GM18870 (cell line): ENCODE measurements at regions not wholly inside any gene's neighbourhood (a gene's known extent, or its start where the extent isn't known, plus 50 kb on each side); places are given as distances from the start of the nearest gene placed in this dataset.
A peak's percentile ranks its signal among the peaks of the same experiment; 100 is the strongest.

ENCODE experiments used
- ATAC-seq: cut with Tn5 transposase; IDR thresholded peaks from one replicate; pipeline ENCODE4 v1.9.1; 2021; ENCODE audit warnings: moderate library complexity; ENCODE audit not compliant: unreplicated experiment

DNA sequence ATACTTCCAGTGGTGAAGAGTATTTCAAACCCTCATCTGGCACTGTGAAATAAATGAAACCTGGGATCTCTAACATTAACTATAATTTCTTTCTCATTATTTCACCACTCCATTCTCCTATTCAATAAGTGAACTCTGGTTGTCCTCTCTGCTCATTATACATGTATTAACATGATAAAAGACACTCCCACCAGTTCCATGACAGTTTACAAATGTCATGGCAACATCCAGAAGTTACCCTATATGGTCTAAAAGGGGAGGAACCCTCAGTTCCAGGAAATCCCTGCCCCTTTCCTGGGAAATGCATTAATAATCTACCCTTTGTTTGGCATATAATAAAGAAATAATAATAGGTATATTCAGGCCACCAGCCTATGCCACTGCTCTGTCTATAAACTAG, 62.7 kb upstream of the BRINP3 start:
- ATAC-seq, result no peak

DNA sequence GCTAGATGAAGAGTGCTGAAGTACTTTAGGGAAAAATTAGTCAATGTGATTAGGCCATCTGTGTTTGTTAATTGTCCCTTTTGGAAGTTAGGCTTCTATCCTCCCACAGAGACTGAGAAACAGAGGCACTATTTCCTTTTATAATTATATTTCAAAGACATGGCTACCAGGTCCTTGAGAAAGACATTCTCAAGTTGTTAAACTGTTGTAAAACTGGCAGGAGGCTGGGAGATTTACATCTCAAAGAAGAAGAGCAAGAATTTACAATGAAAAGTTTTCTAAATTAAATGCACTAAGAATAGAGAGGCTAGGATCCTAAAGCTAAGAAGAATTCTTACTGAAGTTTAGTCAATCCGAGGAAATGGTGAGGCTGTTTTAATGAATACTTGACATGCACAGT, 74.0 kb upstream of the BRINP3 start:
- ATAC-seq, result no peak

GRCh38 chr1:190560161-190560681, 82.6 kb upstream of the BRINP3 start:
- no peak for ATAC-seq

- ATAC-seq, result no peak
Observed at GRCh38 chr1:190563230-190563629, 85.6 kb upstream of the BRINP3 start.

GRCh38 chr1:190564117-190564516, 86.5 kb upstream of the BRINP3 start:
- ATAC-seq, result no peak

DNA sequence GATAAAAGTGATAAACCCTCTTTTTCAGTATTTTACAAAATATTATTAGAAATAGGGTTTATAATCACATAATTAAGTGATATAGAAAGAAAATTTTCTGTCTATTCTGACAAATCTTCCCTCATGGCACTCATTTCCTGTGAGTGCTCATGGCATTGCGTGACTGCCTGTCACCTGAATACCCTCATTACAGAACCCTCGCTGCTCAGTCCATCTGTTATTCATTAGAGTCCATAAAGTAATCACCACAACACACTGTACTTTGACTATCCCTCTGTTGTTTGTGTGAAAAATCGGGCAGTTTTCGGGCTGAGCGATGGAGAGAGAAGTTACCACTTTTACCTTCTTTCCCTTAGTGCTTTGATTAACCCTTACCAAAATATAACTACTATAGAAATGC, 100.4 kb upstream of the BRINP3 start:
- no peak for ATAC-seq

GRCh38 chr1:190578526-190578925, 100.9 kb upstream of the BRINP3 start:
- no peak for ATAC-seq

DNA sequence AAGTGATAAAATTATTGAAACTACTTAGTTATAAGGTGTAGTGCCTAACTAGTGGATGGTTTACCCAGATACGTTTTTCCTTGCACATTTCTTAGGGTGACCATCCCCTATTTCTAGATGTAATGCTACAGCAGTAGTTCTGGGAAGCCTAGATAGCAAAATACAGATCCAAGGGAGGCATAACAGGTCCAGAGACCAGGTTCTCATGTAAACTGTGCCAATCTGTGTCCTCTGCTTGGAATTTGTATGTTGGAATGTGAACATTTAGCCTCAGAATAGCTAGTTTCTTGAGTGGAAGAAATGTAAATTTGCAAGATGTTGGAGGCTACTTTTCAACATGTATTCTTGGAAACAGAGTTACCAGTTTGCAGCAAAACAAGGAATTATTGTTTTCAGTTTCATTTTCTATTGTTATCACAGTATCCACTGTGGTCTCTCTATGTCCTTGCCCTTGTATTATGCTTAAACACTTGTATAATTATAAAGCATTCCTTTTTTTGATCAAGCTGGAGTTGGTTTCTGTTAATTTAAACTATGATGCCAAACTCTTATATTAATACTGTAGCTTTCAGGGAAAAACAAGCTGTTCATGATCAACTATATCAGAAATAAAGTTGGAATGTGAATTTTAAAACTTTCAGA, 102.0 kb upstream of the BRINP3 start:
- ATAC-seq, result peak; percentile 45

DNA sequence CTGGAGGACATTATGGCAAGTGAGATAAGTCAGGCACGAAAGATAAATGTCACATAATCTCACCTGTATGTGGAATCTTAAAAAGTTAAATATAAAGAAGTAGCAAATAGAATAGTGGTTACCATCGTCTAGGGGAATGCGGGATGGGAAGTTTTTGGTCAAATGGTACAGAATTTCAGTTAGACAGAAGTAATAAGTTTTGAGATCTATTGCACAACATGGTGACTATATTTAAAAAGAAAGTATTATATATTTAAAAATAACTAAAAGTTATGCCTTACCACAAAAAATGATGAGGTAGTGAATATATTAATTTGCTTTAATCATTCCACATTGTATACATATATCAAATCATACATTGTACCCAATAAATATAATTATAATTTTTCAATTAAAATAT, 106.2 kb upstream of the BRINP3 start:
- no peak for ATAC-seq

DNA sequence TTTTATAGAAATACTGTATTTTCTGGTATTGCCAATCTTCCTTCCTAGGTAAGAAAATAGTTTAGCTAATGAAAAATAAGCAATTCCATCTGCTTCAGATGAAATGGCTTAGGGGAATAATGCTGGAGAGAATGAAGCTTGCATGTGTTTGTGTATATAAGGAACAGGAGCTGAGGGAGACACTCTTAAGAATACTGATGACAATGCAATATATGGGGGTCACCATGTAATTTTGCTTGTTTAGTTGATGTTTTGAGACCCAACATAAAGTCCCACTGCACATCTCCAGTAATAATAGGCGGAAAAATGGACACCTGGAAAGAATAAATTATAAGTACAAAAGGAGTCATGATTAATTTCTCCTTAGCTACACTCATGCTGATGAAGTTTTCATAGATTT, 110.8 kb upstream of the BRINP3 start:
- ATAC-seq, result no peak

- ATAC-seq, result no peak
Observed at GRCh38 chr1:190595438-190595837, 117.8 kb upstream of the BRINP3 start.

- ATAC-seq, result no peak
Observed at GRCh38 chr1:190597294-190597693, 119.6 kb upstream of the BRINP3 start.

DNA sequence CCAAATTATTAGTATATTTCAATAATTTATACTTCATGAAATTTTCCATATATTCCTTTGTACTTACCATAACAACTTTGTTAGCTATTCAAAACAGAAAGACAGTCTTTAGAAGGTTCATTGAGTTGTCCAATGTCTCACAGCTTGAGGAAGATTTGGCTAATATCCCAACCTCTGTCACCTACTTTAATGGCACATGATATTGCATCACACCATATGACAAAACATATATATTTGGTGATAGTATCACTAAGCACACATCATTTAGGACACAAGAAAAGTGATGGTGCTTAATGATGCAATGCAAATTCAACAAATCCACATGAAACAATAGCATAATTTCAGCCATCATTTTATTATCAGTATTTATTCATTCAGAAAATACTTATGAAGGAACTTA, 122.0 kb upstream of the BRINP3 start:
- no peak for ATAC-seq

GRCh38 chr1:190602325-190602724, 124.7 kb upstream of the BRINP3 start:
- no peak for ATAC-seq

DNA sequence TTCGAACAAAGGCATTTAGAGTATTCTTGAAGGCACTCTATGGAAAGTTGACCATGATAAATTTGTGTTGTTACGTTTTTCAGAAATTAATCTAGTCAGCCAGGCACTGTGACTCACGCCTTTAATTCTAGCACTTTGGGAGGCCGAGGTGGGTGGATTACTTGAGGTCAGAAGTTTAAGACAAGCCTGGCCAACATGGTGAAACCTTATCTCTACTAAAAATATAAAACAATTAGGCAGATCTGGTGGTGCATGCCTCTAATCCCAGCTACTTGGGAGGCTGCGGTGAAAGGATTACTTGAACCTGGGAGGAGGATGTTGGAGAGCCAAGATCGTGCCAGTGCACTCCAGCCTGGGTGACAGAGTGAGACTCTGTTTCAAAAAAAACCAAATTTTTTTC, 130.6 kb upstream of the BRINP3 start:
- no peak for ATAC-seq

GRCh38 chr1:190615818-190616217, 138.2 kb upstream of the BRINP3 start:
- no peak for ATAC-seq

GRCh38 chr1:190616235-190616634, 138.6 kb upstream of the BRINP3 start:
- no peak for ATAC-seq

- ATAC-seq, result no peak
Observed at GRCh38 chr1:190619724-190620123, 142.1 kb upstream of the BRINP3 start.

DNA sequence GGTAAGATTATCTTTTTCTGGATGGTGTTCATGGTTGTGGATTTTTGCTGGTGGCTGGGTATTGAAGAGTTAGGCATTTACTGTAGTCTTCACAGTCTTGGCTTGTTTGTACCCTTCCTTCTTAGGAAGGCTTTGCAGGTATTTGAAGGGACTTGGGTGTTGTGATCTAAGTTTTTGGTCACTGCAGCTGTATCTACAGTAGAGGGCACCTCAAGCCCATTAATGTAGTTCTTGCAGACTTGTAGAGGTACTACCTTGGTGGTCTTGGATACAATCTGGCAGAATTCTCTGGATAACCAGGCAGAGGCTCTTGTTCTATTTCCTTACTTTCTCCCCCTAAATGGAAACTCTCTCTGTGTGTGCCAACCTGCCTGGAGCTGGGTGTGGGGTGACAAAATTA, 155.8 kb upstream of the BRINP3 start:
- no peak for ATAC-seq

GRCh38 chr1:190634134-190634533, 156.5 kb upstream of the BRINP3 start:
- ATAC-seq, result no peak

DNA sequence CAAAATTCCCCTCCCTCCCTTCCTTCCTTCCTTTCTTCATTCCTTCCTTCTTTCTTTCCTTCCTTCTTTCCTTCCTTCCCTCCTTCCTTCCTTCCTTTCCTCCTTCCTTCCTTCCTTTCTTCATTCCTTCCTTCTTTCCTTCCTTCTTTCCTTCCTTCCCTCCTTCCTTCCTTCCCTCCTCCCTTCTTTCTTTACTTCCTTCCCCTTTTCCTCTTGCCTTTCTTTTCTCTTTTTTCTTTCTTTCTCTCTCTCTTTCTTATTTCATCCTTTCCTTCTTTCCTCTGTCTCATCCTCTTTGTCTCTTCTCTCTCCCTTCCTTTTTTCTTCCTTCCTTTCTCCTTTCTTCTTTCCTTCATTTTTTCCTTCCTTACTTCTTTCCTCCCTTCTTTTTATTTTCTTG, 171.9 kb upstream of the BRINP3 start:
- ATAC-seq, result no peak

DNA sequence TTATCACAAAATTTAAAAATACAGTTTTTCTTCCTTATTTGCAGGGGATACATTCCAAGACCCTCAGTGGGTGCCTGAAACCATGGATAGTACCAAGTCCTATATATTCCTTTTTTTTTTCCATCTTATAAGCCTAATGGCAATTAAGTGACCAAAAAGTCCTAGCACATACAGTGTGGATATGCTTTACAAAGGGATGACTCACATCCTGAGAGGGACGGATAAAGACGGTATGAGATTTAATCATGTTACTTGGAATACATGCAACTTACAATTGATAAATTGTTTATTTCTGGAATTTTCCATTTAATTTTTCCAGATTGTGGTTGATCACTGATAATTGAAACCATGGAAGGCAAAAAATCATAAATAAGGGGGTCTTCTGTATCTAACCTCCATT, 181.2 kb upstream of the BRINP3 start:
- no peak for ATAC-seq

DNA sequence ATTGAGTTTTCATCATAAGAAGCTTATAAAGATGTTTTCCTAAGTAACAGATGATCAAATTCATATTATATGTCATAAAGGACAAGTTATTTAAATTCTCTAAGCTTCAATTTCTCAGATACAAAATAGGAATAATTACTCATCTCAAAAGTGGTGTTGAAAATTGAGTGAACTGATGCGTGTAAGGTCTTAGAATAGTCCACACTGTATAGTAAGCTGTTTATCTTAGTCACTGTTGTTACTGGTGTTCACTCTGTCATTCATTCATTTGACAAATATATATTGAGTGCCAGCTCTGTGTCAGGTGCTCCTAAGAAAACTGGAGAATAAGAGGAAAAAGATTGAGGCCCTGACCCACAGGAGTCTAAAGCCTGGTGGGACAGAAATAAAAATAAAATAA, 186.3 kb upstream of the BRINP3 start:
- peak; percentile 90 for ATAC-seq
